ENCODE measurements at regions not wholly inside any gene's neighbourhood (a gene's known extent, or its start where the extent isn't known, plus 50 kb on each side); places are given as distances from the start of the nearest gene placed in this dataset.

GRCh38 chr16:73384506-73385089, 336.7 kb upstream of the ZFHX3 start:
- no peak for TF ChIP-seq BACH2 (CRISPR knock-in tag; IDR thresholded peaks at IDR 0.05; ENCODE audit: borderline replicate concordance)
- no peak for TF ChIP-seq RARB (CRISPR knock-in tag; IDR thresholded peaks at IDR 0.05)
- TF ChIP-seq ARNTL (CRISPR knock-in tag; IDR thresholded peaks at IDR 0.05; ENCODE audit: borderline replicate concordance, low read depth) = no peak
- no peak for TF ChIP-seq ZFP3 (CRISPR knock-in tag; IDR thresholded peaks at IDR 0.05)

All from SK-N-SH treated with all-trans-retinoic acid at 6 μM for 48 hours (cell line).